GM21367 (cell line): ENCODE measurements at regions not wholly inside any gene's neighbourhood (a gene's known extent, or its start where the extent isn't known, plus 50 kb on each side); places are given as distances from the start of the nearest gene placed in this dataset.
A peak's percentile ranks its signal among the peaks of the same experiment; 100 is the strongest.

ENCODE experiments used
- ATAC-seq: cut with Tn5 transposase; IDR thresholded peaks from one replicate; pipeline ENCODE4 v1.9.1; 2021; ENCODE audit not compliant: unreplicated experiment

DNA sequence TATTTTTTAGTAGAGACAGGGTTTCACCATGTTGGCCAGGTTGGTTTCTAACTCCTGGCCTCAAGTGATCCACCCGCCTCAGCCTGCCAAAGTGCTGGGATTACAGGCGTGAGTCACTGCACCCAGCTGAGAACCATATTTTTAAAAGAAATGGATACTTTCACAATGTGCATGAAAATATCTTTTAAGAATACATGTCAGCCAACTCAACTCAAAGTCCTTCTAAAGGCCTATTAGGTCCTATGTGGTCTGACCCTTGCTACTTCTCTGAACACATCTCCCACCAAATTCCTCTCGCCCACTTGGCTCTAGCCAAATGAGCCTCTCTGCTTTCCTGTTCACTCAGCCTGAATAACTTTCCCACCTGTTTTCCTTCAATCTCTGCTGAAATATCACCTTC is 119.6 kb downstream of the MTX2 start:
- no peak for ATAC-seq

GRCh38 chr2:176390276-176391147 is 121.3 kb downstream of the MTX2 start:
- no peak for ATAC-seq

DNA sequence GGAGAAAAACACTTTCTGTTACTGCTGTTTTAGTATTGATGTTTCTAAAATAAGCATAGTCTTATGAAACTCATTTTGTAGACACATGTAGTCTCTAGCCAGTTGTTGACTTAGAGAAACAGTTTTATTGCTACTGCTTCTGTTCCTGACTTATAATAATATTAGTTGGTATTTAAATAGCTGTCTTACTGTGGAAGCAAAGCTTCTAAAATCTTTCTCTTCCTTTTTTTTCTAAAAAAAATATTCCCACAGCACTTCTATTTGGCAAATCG is 121.8 kb downstream of the MTX2 start:
- ATAC-seq = no peak

- no peak for ATAC-seq
These were observed 123.0 kb downstream of the MTX2 start for GRCh38 chr2:176392249-176392648.

- ATAC-seq = no peak
These were observed 123.6 kb downstream of the MTX2 start for GRCh38 chr2:176392744-176393414.

GRCh38 chr2:176395273-176395854 is 126.1 kb downstream of the MTX2 start:
- no peak for ATAC-seq

GRCh38 chr2:176398243-176399073 is 129.2 kb downstream of the MTX2 start:
- ATAC-seq = no peak

DNA sequence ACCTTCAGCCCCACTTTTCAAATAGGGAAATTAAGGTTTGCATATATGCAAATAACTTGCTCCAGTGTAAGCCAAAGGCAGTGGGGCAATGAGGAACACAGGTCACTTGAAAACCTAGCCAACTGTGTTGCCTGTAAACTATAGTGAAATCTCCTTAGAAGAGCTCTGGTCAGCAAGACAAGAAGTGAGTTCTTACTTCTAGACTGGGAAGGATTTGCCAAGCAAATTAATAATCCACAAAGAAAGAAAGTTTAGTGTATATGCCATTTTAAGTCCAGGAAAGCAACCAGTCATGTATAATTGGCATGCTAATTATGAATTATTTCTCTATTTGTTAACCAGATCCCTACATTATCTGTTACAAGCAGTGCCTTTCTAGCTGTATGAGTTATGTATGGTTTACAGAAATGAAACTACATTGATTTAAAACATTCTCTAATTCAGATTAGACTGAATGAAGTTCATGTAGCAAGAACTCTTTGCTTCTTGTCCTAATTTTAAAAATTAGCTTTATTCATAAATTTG is 129.9 kb downstream of the MTX2 start:
- ATAC-seq = no peak

DNA sequence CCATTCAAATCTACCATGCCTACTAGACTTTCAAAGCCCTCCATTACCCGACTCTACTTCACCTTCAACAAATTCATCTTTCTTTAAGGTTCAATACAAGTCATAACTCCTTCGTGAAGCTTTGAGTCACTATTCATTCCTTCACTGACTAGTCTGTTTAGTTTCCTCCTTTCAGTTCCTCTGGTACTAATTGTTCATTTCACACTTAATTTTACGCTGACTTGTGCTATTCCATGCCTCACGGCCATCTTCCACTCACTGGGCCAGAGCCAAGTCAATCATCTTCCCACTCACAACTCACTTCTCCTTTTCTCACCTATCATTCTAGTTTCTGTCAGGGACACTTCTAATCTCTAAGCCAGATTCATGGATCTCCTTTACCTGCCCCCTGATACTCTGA is 136.2 kb downstream of the MTX2 start:
- ATAC-seq = peak; percentile 78

DNA sequence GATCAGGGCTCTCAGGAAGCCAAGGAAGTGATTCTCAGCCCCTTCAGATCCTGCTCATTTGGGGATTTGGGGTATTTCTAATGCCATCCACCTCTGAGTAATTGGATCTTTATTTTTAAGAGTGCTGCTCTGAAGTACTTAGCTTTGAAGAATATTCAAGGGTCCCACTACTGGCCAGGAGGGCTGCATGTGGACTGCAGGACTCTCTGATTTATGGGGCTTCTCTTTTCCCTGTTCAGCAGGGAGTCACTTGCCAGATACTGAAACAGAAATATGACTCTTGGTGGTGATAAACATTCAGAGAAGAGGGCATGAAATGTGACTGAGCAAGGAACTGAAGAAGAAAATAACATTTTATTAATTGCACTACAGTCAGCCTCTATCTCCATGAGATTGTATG is 138.5 kb downstream of the MTX2 start:
- no peak for ATAC-seq

DNA sequence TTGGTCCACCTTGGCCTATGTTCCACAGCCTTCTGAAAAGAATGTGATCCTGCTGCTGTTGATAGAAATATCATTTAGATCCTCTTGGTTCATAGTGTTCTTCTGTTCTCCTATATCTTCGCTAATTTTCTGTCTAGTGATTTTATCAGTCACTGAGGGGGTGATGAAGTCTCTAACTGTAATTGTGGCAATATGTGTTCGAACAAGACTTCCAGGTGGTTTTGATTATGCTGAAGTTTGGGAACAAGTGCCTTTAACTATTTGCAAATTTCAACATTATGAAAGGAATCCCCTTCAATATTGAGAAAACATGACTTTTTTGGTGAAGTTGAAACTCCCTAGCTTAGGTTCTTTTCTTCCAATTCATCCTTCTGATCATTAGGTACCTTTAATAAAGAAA is 140.4 kb downstream of the MTX2 start:
- no peak for ATAC-seq

DNA sequence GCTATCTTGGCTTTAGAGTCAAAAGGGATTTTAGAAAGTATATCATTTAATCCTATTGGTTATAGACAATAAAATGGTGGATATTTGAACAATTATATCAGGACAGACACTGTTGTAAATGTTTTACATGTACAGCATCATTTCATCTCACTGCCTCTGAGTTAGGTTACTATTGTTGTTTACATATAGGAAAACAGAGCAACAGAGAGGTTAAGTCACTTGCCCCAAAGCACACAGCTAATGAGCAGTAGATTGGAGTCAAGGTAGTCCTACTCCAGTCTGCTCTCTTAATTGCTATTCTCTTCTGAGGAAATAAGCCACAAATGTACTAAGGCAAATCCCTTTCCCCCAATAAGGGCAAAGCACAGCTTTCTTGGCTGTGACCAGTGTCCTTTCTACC is 142.9 kb downstream of the MTX2 start:
- ATAC-seq = no peak

DNA sequence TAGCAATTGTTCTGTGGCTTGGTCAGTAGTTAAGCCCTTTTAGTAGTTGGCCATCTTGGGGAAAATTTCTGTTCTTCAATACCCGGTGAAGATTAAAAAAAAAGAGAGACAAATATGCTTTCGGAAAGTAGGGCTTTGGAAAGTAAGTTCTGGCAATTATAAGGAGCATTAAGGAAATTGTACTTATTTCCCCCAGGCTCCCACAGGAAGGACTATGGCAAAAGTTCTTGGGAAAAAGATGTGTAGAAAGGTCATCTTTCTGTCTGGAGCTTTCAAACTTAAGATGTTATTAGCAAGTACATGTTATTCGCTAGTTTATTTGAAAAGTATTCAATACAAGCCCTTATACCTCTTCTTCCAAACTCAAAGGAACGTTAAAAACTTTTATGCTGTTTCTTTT is 144.5 kb downstream of the MTX2 start:
- no peak for ATAC-seq

DNA sequence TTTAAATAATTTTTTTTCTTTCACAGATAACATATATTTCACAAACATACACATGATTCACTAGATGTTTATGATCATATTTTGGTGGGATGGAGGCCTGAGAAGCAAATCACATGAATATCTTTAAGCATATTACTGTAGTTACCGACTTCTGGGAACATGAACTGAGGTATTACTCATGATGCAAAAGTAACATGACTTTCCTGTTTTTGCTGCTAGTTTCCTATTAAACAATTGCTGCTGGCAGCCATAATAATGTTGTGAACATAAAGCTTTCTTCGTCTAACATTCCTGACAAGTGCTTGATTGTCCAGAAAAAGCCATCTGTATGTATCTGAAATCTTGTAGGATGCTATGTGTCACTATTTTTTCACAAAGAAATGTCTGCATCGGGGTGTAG is 145.4 kb downstream of the MTX2 start:
- no peak for ATAC-seq

DNA sequence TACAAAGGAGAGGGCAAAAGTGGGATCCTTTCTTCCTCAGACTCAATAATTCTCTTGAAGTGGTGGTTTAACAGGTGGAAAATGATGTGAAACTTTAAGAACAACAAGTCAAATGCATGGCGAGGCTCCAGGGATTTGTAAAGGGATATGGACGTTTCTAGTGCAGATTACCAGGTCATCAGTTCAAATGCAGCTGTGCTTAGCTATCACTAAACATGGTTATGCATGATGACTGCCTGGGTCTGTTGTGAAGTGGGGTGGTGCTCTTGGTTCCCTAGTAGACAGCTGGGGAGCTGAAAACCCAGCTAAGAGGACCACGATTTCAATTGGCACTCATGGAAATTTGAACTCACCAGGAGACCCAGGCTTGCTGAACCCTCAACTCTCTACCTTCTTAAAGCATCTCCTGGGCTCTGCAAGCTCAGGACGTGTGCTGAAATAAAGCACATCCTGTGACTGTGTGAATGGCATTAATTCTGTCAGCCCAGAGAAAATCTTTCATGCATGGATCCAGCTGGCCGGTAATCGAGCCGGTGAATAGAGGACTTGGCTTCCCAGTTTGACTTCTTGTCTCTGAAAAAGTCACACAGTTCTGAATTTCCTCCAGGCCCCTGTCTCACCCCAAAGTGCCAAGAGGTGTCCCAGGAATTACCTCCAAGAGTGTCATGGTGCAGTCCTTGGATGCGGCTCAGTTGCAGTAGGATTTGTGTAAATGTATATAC is 146.1 kb downstream of the MTX2 start:
- ATAC-seq = no peak

DNA sequence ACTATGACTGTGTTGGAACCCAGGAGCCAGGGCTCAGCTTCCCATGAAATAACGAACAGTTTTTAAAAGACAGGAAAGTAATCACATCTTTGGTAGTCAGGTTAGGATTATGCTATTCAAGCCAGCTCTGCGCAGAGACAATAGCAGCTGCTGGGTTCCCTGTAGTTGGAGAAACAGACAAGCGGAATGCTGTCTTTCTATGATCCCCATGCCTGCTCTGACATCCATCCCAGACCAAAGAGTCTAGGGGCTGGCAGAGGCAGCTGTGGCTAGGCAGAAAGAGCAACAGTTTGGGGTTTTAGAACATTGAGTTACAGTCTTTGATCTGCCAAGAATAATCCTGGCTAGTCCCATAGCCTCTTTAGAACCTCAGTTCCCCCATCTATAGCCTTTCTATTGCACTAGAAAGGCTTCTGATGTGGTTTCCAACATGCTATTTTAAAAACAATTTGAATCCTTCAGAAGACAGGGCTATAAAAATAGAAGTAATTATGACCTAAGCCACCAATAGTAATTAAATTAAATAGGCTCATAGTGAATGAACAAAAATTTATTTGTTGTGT is 146.8 kb downstream of the MTX2 start:
- no peak for ATAC-seq

DNA sequence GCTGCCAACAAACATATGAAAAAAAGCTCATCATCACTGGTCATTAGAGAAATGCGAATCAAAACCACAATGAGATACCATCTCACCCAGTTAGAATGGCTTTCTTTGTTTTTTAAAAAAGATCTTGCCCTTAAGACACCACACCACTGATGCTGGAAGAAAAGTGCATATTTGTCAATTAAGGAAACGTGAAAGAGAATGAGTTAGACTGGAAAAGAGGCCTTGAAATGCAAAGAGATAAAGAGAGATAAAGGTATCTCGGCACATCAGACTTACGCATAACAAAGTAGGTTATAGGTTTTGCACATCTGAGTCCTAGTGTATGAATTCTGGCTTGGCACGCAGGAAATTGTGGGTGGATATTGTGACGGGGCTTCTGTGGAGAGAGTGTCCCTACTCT is 149.5 kb downstream of the MTX2 start:
- ATAC-seq = no peak

GRCh38 chr2:176419591-176420071 is 150.4 kb downstream of the MTX2 start:
- ATAC-seq = no peak

GRCh38 chr2:176421297-176422050 is 152.2 kb downstream of the MTX2 start:
- ATAC-seq = no peak
